SJSA1 (cell line): ENCODE measurements at regions not wholly inside any gene's neighbourhood (a gene's known extent, or its start where the extent isn't known, plus 50 kb on each side); places are given as distances from the start of the nearest gene placed in this dataset.

ENCODE experiments used
- DNase-seq, 2 experiments: peaks; one replicate each; pipeline ENCODE4 v3.0.0-alpha.2; 2015 to 2020; ENCODE audit warnings: low spot score in 2 of 2, low read depth in 1 of 2
- H3K27ac ChIP-seq: fragments of 250-450 bp; sonication (Bioruptor Pico); 2 replicates; pipeline ENCODE4 v1.5.1; 2020; ENCODE audit warnings: mild to moderate bottlenecking, moderate library complexity
- H3K27me3 ChIP-seq: fragments of 250-450 bp; sonication (Bioruptor Pico); replicated peaks from 2 replicates; pipeline ENCODE4 v1.5.1; 2020; ENCODE audit warnings: mild to moderate bottlenecking, moderate library complexity
- H3K36me3 ChIP-seq: fragments of 250-450 bp; sonication (Bioruptor Pico); 2 replicates; pipeline ENCODE4 v1.5.1; 2020; ENCODE audit warnings: mild to moderate bottlenecking
- H3K4me1 ChIP-seq: fragments of 250-450 bp; sonication (Bioruptor Pico); replicated peaks from 2 replicates; pipeline ENCODE4 v1.6.1; 2021; ENCODE audit warnings: mild to moderate bottlenecking
- H3K4me3 ChIP-seq: fragments of 250-450 bp; sonication (Bioruptor Pico); 2 replicates; pipeline ENCODE4 v1.5.1; 2020; ENCODE audit warnings: mild to moderate bottlenecking
- H3K9me3 ChIP-seq: fragments of 250-450 bp; sonication (Bioruptor Pico); replicated peaks from 2 replicates; pipeline ENCODE4 v1.5.1; 2020; ENCODE audit warnings: mild to moderate bottlenecking

DNA sequence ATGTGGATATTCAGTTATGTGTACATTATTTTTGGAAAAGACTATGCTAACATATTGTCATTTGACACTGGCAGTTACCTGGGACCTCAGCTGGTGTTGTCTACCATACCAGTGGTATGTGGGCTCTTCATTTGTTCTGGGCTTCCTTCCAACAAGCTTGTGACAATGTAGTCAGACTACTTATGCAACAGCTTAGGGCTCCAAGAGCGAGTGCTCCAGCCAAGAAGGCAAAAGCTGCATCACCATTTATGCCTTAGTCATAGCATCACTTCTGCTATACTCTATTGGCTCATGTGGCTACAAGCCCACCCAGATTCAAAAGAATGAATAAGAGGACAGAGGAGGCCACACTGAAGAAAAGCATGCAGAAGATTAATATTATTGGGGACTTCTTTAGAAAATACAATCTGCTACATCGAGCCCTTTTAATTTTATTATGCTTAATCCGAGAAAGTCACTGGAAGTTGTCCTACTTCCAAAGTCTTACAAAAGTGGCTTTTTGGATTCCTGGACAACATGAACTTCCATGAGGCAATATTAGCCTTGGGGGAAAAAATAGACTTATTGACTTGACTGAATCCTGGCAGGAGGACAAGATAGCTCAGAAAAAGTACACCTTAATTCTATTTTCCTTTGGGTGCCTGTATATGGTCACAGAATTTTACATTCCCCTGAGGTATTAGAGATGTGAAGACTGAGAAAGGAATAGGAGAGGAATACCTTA, 529.4 kb upstream of the HTR2A start:
- Histone ChIP-seq H3K4me1 (peaks cover 9% of the 10 kb centered on the region), H3K27ac (no peak overlapping the region), H3K4me3 (no peak overlapping the region), H3K9me3 (no peaks in the 10 kb centered on the region), H3K36me3 (no peaks in the 10 kb centered on the region), H3K27me3 (no peaks in the 10 kb centered on the region)
- peak; percentile 31 to 44 for DNase-seq

GRCh38 chr13:47421525-47421924, 524.7 kb upstream of the HTR2A start:
- H3K36me3 ChIP-seq = no peaks in the 10 kb centered on the region
- no peak overlapping the region for H3K4me3 ChIP-seq
- peaks cover 20% of the 10 kb centered on the region for H3K4me1 ChIP-seq
- H3K27me3 ChIP-seq = no peaks in the 10 kb centered on the region
- no peak for DNase-seq
- H3K9me3 ChIP-seq = no peaks in the 10 kb centered on the region
- H3K27ac ChIP-seq = no peak overlapping the region

DNA sequence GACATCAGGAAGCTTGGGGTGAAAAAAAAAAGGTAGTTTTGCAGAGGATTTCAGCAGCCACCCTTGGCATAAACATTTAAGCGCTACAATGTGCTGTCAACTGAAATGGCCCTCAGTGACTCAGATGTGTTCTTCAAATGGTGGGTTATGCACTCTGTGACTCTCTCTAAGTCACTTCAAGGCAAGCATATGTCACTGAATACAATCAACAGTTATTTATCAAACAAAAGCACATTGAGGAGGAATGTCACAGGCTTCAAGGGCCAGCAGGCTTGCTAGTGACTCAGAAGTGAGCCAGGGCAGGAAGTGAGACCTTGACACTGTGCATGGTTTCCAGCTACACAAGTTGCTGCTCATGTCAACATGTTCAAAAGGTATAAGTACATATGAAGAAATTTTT, 523.7 kb upstream of the HTR2A start:
- H3K9me3 ChIP-seq = no peaks in the 10 kb centered on the region
- H3K36me3 ChIP-seq = no peaks in the 10 kb centered on the region
- peak; percentile 51 to 53 for DNase-seq
- no peak overlapping the region for H3K4me3 ChIP-seq
- H3K4me1 ChIP-seq = peaks cover 13% of the 10 kb centered on the region
- H3K27ac ChIP-seq = peak overlapping the region; percentile 18; the same call in 1 of the 2 replicates
- H3K27me3 ChIP-seq = no peaks in the 10 kb centered on the region

DNA sequence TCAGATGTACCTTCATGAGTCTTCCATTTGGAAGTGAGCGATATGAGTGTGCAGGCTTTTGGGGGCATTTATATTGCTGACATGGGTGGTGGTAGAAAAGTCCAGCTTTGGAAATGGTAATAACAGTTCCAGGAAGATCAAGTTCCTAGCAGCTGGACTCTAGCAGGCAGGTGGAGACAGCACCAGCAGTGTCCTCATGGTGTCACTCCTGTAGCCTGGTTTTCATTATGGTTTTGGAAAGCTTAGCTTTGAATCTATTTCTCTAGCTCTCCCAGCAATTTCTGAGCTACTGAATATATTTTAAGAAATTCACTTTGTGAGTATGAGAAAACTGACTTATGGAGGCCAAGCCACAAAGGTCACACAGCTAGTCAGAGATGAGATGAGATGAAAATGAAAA, 523.2 kb upstream of the HTR2A start:
- no peaks in the 10 kb centered on the region for H3K36me3 ChIP-seq
- peaks cover 13% of the 10 kb centered on the region for H3K4me1 ChIP-seq
- DNase-seq = no peak
- H3K27me3 ChIP-seq = no peaks in the 10 kb centered on the region
- peak overlapping the region; percentile 18; the same call in 1 of the 2 replicates for H3K27ac ChIP-seq
- H3K4me3 ChIP-seq = no peak overlapping the region
- no peaks in the 10 kb centered on the region for H3K9me3 ChIP-seq

GRCh38 chr13:47418206-47418920, 521.5 kb upstream of the HTR2A start:
- no peaks in the 10 kb centered on the region for H3K36me3 ChIP-seq
- H3K27ac ChIP-seq = no peak overlapping the region
- H3K9me3 ChIP-seq = no peaks in the 10 kb centered on the region
- DNase-seq = no peak
- no peaks in the 10 kb centered on the region for H3K27me3 ChIP-seq
- H3K4me3 ChIP-seq = no peak overlapping the region
- H3K4me1 ChIP-seq = peaks cover 13% of the 10 kb centered on the region

GRCh38 chr13:47417485-47417884, 520.6 kb upstream of the HTR2A start:
- Histone ChIP-seq H3K4me1 (peaks cover 13% of the 10 kb centered on the region), H3K27me3 (no peaks in the 10 kb centered on the region), H3K9me3 (no peaks in the 10 kb centered on the region), H3K4me3 (no peak overlapping the region), H3K27ac (no peak overlapping the region), H3K36me3 (no peaks in the 10 kb centered on the region)
- no peak for DNase-seq

GRCh38 chr13:47415048-47415447, 518.2 kb upstream of the HTR2A start:
- H3K4me1 ChIP-seq = peaks cover 5% of the 10 kb centered on the region
- no peaks in the 10 kb centered on the region for H3K9me3 ChIP-seq
- no peaks in the 10 kb centered on the region for H3K27me3 ChIP-seq
- H3K27ac ChIP-seq = no peak overlapping the region
- no peak overlapping the region for H3K4me3 ChIP-seq
- DNase-seq = no peak
- no peaks in the 10 kb centered on the region for H3K36me3 ChIP-seq

GRCh38 chr13:47413526-47413925, 516.7 kb upstream of the HTR2A start:
- Histone ChIP-seq H3K36me3 (no peaks in the 10 kb centered on the region), H3K27ac (no peak overlapping the region), H3K4me1 (peaks cover 15% of the 10 kb centered on the region), H3K27me3 (no peaks in the 10 kb centered on the region), H3K9me3 (no peaks in the 10 kb centered on the region), H3K4me3 (no peak overlapping the region)
- DNase-seq = no peak

DNA sequence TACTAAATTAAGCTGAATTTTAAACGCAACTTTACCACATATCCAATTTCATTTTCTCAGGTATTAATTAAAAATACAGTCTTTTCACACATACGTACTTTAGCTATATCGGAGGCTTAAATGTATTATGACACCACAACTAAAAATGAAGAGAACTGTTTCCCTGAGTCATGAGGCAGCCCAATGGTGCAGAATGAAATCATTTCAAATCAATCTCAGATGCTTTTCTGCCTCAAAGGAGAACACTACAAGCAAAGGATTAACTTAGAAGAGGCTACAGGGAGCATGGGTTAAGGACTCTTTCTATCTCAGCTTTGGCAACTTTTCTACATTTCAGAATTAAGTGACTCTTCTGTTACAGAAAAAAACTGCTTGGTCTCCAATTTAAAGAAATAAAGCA, 516.3 kb upstream of the HTR2A start:
- Histone ChIP-seq H3K36me3 (no peaks in the 10 kb centered on the region), H3K4me1 (peaks cover 15% of the 10 kb centered on the region), H3K9me3 (no peaks in the 10 kb centered on the region), H3K4me3 (no peak overlapping the region), H3K27me3 (no peaks in the 10 kb centered on the region), H3K27ac (no peak overlapping the region)
- no peak for DNase-seq

DNA sequence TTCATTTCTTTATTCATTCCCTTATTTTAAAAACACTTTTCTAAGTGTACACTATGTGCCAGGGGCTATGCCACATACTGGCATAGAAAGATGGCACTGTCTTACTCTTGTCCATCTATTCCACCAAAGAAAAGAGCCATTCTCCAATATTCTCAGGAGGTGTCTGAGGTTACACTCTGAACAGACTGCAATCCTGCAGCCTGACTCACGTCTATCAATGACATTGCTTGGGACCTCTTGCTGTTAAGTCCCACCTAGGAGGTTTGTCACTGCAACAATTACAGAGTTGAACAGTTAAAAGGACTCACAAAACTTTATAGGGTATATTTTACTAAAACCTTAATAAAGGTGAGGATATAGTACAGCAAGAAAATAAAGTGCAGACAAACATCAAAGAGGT, 512.9 kb upstream of the HTR2A start:
- DNase-seq = no peak

DNA sequence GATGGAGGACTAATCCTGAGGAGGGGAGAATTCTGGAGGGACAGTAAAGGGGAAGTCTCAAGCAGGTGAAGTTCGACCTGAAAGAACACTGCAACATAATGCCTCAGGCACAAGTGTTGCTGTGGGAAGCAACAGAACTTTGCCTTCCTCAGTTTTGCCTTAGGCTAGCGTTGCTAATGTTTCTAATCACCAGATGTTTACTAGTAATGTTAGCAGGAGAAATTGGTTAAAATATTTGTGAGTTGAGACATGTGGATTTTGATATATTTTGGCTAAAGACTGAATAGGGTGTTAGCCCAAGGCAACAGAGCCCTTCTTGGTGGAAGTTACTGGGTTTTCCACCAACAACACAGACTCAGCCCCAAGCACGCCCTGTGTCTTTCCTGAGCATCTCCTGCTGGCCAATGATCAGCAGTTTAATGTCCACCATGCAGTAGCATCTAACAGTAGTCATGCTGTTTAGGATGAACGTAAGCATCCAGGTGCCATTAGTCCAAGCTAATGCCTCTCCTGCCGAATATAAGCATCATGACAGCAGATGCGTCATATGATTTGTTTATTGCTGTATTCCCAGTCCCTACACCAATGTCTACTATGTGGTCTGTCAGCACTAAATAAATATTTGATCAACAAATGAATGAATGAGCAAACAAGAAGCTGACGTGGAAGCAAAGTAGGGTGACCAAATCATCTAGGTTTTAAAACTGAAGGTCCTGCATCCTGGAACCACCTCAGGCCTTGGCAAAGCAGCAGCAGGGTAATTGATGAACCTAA, 511.9 kb upstream of the HTR2A start:
- peaks cover 15% of the 10 kb centered on the region for H3K4me1 ChIP-seq
- H3K4me3 ChIP-seq = no peak overlapping the region
- H3K27ac ChIP-seq = no peak overlapping the region
- no peaks in the 10 kb centered on the region for H3K9me3 ChIP-seq
- H3K27me3 ChIP-seq = no peaks in the 10 kb centered on the region
- DNase-seq = peak in 1 of 2 experiments; percentile 42
- H3K36me3 ChIP-seq = no peaks in the 10 kb centered on the region

More for the DNA sequence above, 512.9 kb upstream of the HTR2A start:
- no peaks in the 10 kb centered on the region for H3K36me3 ChIP-seq
- no peak overlapping the region for H3K27ac ChIP-seq
- no peaks in the 10 kb centered on the region for H3K9me3 ChIP-seq
- H3K4me3 ChIP-seq = no peak overlapping the region
- H3K27me3 ChIP-seq = no peaks in the 10 kb centered on the region
- H3K4me1 ChIP-seq = peaks cover 15% of the 10 kb centered on the region

DNA sequence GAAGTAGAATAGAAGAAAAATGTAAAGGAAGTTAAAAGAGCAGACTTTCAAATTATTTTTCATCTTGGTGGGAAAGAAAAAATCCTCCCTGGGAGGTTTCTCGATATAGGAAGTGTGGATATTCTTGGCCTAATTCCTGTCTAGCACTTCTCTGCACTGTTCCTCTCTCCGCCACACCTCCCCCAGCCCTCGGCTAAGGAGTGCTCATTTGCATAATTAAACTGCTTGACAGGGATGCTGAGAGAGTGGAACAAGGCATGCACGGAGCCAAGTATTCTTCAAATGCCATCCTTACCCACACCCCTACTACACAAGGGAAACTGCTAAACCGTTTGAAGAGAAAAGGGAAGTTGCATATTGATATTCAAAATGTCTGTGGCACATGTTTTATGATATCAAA, 511.0 kb upstream of the HTR2A start:
- H3K27me3 ChIP-seq = no peaks in the 10 kb centered on the region
- no peak overlapping the region for H3K4me3 ChIP-seq
- peaks cover 15% of the 10 kb centered on the region for H3K4me1 ChIP-seq
- no peak overlapping the region for H3K27ac ChIP-seq
- DNase-seq = no peak
- no peaks in the 10 kb centered on the region for H3K9me3 ChIP-seq
- H3K36me3 ChIP-seq = no peaks in the 10 kb centered on the region

GRCh38 chr13:47399599-47399998, 502.7 kb upstream of the HTR2A start:
- Histone ChIP-seq H3K27me3 (no peaks in the 10 kb centered on the region), H3K36me3 (no peaks in the 10 kb centered on the region), H3K9me3 (no peaks in the 10 kb centered on the region), H3K4me3 (no peak overlapping the region), H3K4me1 (peaks cover 7% of the 10 kb centered on the region), H3K27ac (no peak overlapping the region)
- DNase-seq = no peak

DNA sequence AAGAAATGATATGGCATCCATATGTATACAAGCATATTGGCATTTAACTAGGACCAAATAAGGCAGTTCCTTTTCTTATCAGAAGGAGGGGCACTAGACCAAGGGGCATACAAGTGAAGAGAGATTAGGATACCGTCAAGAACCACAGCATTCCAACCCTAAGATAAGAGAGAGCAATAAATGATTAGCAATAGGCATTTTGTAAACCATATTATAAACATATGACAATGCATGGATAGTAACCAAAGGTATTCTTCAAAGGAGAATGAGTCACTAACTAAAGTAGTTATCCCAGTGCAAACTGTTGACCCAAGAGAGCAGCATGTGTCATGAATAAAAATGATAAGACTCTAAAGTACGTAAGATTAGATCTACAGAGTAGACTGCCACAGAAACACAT, 500.9 kb upstream of the HTR2A start:
- H3K36me3 ChIP-seq = no peaks in the 10 kb centered on the region
- no peaks in the 10 kb centered on the region for H3K27me3 ChIP-seq
- H3K4me1 ChIP-seq = peaks cover 7% of the 10 kb centered on the region
- no peak overlapping the region for H3K4me3 ChIP-seq
- no peak overlapping the region for H3K27ac ChIP-seq
- H3K9me3 ChIP-seq = no peaks in the 10 kb centered on the region
- peak in 1 of 2 experiments; percentile 62 for DNase-seq
